ENCODE measurements at regions not wholly inside any gene's neighbourhood (a gene's known extent, or its start where the extent isn't known, plus 50 kb on each side); places are given as distances from the start of the nearest gene placed in this dataset.

DNA sequence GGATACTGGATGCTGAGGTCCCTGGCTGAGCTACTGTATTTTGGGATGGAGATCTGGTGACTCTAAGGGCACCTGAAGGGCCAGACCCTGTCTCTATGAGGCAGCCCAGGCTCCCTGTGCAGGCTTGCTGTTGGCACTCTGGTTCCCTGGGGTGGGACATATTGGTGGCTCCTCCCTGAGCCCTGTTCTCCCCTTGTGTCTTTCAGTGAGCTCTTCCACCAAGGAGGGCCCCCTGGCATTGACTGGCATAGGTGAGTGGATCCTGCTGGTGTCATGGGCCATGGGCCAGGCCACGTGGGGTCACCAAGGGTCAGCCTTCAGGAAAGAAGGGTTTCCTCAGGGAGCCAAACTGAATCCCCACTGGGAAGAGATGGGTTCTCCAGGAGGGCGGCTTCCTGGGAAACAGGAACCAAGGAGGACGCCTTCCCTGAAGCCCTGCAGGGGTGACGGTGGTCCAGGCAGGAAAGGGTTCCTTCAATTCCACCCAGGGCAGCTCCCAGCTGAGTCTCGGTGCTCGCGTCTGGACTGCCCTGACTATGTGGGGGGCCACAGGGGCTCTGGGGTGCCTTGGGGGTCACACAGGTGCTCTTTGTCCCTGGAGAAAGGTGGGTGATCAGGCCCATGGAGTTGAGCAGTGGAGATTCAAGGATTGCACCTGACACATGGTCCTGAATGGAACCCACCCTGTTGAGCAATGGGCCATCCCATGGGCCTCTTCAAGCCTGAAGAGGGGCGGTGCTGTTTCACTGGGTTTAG lies 220.4 kb downstream of the SNRPN start:
- TF ChIP-seq, protein P1, sequence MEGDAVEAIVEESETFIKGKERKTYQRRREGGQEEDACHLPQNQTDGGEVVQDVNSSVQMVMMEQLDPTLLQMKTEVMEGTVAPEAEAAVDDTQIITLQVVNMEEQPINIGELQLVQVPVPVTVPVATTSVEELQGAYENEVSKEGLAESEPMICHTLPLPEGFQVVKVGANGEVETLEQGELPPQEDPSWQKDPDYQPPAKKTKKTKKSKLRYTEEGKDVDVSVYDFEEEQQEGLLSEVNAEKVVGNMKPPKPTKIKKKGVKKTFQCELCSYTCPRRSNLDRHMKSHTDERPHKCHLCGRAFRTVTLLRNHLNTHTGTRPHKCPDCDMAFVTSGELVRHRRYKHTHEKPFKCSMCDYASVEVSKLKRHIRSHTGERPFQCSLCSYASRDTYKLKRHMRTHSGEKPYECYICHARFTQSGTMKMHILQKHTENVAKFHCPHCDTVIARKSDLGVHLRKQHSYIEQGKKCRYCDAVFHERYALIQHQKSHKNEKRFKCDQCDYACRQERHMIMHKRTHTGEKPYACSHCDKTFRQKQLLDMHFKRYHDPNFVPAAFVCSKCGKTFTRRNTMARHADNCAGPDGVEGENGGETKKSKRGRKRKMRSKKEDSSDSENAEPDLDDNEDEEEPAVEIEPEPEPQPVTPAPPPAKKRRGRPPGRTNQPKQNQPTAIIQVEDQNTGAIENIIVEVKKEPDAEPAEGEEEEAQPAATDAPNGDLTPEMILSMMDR (IDR thresholded peaks at IDR 0.05): no peak
- Histone ChIP-seq H3K36me3 (ENCODE audit: low read depth) (no peaks in the 10 kb centered on the region), H3K4me1 (ENCODE audit: low read depth) (no peaks in the 10 kb centered on the region), H3K9me3 (peaks cover 99% of the 10 kb centered on the region), H3K4me3 (no peak overlapping the region)
- intact Hi-C loops (cut with DNase I, micrococcal nuclease): no loop called here
- peak in 1 of 3 donors; percentile 7 for DNase-seq
- ATAC-seq: no peak

DNA sequence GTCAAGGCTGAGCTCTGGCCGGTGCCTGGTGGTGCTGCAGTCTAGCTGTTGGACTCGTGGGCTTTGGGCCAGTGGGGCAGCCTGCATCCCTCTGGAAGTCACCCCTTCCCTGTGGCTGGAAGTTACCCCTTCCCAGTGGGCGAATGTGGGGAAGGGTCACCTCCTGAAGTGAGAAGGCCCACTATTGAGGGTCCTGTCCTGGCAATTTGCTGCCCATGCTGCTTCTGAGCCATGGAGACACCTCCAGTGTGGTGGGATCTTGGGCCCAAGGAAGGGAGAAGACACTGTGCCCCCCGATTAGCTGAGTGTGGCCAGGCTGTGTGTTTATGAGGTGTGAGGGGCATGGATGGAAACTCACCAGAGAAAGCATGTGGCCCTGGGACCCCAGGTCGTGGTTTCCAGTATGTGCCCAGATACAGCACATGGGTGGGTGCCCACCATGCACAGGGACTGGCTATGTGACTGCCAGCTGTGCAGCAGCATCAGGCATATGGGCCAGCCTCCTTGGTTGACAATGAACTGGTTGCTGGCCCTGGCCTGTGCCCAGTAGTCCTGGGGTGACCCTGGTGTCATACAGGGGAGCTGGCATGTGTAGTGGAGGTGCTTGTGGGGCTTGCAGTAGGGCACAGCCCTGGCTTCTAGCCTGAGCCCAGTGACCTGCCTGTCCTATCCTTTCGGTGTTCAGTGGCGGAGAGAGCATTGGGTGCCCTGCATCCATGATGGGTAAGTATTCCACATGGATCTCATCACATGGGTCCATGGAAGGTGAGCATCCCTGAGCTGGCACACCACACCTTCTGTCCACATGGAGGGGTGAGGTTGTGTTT lies 221.2 kb downstream of the SNRPN start:
- DNase-seq (peak in 1 of 3 donors; percentile 10), ATAC-seq (no peak)
- intact Hi-C loops (cut with DNase I, micrococcal nuclease): no loop called here
- Histone ChIP-seq H3K9me3 (peaks cover 99% of the 10 kb centered on the region), H3K36me3 (ENCODE audit: low read depth) (no peaks in the 10 kb centered on the region), H3K4me1 (ENCODE audit: low read depth) (no peaks in the 10 kb centered on the region), H3K4me3 (no peak overlapping the region)
- TF ChIP-seq, protein P1 (IDR thresholded peaks at IDR 0.05): no peak

GRCh38 chr15:25176616-25176923 lies 221.8 kb downstream of the SNRPN start:
- intact Hi-C loops (cut with DNase I, micrococcal nuclease): no loop called here
- H3K9me3 ChIP-seq: peaks cover 99% of the 10 kb centered on the region
- no peak for DNase-seq

GRCh38 chr15:25176991-25177954 lies 222.5 kb downstream of the SNRPN start:
- H3K4me1 ChIP-seq (ENCODE audit: low read depth): no peaks in the 10 kb centered on the region
- peaks cover 99% of the 10 kb centered on the region for H3K9me3 ChIP-seq
- TF ChIP-seq, protein P1 (IDR thresholded peaks at IDR 0.05): no peak
- DNase-seq (peak in 1 of 3 donors; percentile 7), ATAC-seq (no peak)
- no peaks in the 10 kb centered on the region for H3K36me3 ChIP-seq (ENCODE audit: low read depth)
- H3K4me3 ChIP-seq: no peak overlapping the region
- intact Hi-C loops (cut with DNase I, micrococcal nuclease): no loop called here

More at GRCh38 chr15:25176616-25176923, 221.8 kb downstream of the SNRPN start:
- no peaks in the 10 kb centered on the region for H3K4me1 ChIP-seq (ENCODE audit: low read depth)
- H3K4me3 ChIP-seq: no peak overlapping the region
- TF ChIP-seq, protein P1 (IDR thresholded peaks at IDR 0.05): no peak
- no peak for ATAC-seq
- H3K36me3 ChIP-seq (ENCODE audit: low read depth): no peaks in the 10 kb centered on the region
